Subcutaneous abdominal adipose tissue (tissue), 5 donors: ENCODE measurements at regions not wholly inside any gene's neighbourhood (a gene's known extent, or its start where the extent isn't known, plus 50 kb on each side); places are given as distances from the start of the nearest gene placed in this dataset.
"Not testable (repeated sequence)": the region's sequence is repeated elsewhere in the genome, so short reads cannot be mapped to it uniquely, and the experiment has no call there.

Experiments
- H3K27ac ChIP-seq: one replicate; pipeline ENCODE4 v1.7.0; 2013; ENCODE audit warnings: low read depth, mild to moderate bottlenecking, inconsistent platforms, low read length, moderate library complexity
- H3K27me3 ChIP-seq, 5 donors: one replicate each; pipeline ENCODE4 v1.7.0; 2013; ENCODE audit warnings: low read length in 5 of 5, inconsistent platforms in 1 of 5; ENCODE audit not compliant: control insufficient read depth in 5 of 5, insufficient read depth in 4 of 5
- H3K36me3 ChIP-seq, 5 donors: one replicate each; pipeline ENCODE4 v1.7.0; 2013; ENCODE audit warnings: low read length in 5 of 5; ENCODE audit not compliant: control insufficient read depth in 5 of 5, insufficient read depth in 5 of 5
- H3K4me1 ChIP-seq, 5 donors: one replicate each; pipeline ENCODE4 v1.7.0; 2013; ENCODE audit warnings: low read length in 5 of 5, mild to moderate bottlenecking in 3 of 5, moderate library complexity in 1 of 5; ENCODE audit not compliant: control insufficient read depth in 5 of 5, insufficient read depth in 5 of 5
- H3K4me3 ChIP-seq, 5 donors: one replicate each; pipeline ENCODE4 v1.7.0; 2013; ENCODE audit warnings: low read length in 5 of 5, low read depth in 1 of 5
- H3K9ac ChIP-seq, 5 donors: one replicate each; pipeline ENCODE4 v1.7.0; 2013; ENCODE audit warnings: low read length in 5 of 5, mild to moderate bottlenecking in 4 of 5, moderate library complexity in 3 of 5
- H3K9me3 ChIP-seq, 5 donors: one replicate each; pipeline ENCODE4 v1.7.0; 2013; ENCODE audit warnings: low read length in 5 of 5; ENCODE audit not compliant: control insufficient read depth in 5 of 5
- donor health status: healthy.
- donor health status: healthy.
- donor health status: healthy.
- donor health status: healthy.
- donor health status: healthy.

GRCh38 chr4:144402999-144403398, 243.0 kb upstream of the HHIP start:
- Histone ChIP-seq H3K36me3 (no peaks in the 10 kb centered on the region), H3K9me3 (peaks cover 0 to 10% (median 0%) of the 10 kb centered on the region in 5 donors), H3K4me3 (no peak overlapping the region), H3K27me3 (no peaks in the 10 kb centered on the region), H3K4me1 (peaks cover 0 to 15% (median 10%) of the 10 kb centered on the region in 5 donors), H3K9ac (no peak overlapping the region), H3K27ac (no peak overlapping the region)

GRCh38 chr4:144403893-144404292, 242.1 kb upstream of the HHIP start:
- Histone ChIP-seq H3K4me3 (no peak overlapping the region), H3K27me3 (no peaks in the 10 kb centered on the region), H3K36me3 (no peaks in the 10 kb centered on the region)

GRCh38 chr4:144409525-144409924, 236.4 kb upstream of the HHIP start:
- Histone ChIP-seq H3K4me3 (no peak overlapping the region), H3K4me1 (no peaks in the 10 kb centered on the region), H3K36me3 (no peaks in the 10 kb centered on the region), H3K27me3 (no peaks in the 10 kb centered on the region), H3K9ac (no peak overlapping the region), H3K9me3 (no peaks in the 10 kb centered on the region), H3K27ac (no peak overlapping the region)

More at GRCh38 chr4:144403893-144404292, 242.1 kb upstream of the HHIP start:
- Histone ChIP-seq H3K9ac (no peak overlapping the region), H3K9me3 (peaks cover 0 to 7% (median 0%) of the 10 kb centered on the region in 5 donors), H3K4me1 (peaks cover 0 to 15% (median 10%) of the 10 kb centered on the region in 5 donors), H3K27ac (no peak overlapping the region)

GRCh38 chr4:144410230-144410783, 235.6 kb upstream of the HHIP start:
- H3K36me3 ChIP-seq = no peaks in the 10 kb centered on the region
- H3K9me3 ChIP-seq = no peaks in the 10 kb centered on the region
- H3K4me3 ChIP-seq = no peak overlapping the region
- H3K27ac ChIP-seq = no peak overlapping the region
- no peak overlapping the region for H3K9ac ChIP-seq
- no peaks in the 10 kb centered on the region for H3K4me1 ChIP-seq
- no peaks in the 10 kb centered on the region for H3K27me3 ChIP-seq

GRCh38 chr4:144411119-144411518, 234.8 kb upstream of the HHIP start:
- no peaks in the 10 kb centered on the region for H3K27me3 ChIP-seq
- no peaks in the 10 kb centered on the region for H3K4me1 ChIP-seq
- no peaks in the 10 kb centered on the region for H3K36me3 ChIP-seq
- H3K27ac ChIP-seq = no peak overlapping the region
- H3K4me3 ChIP-seq = no peak overlapping the region
- H3K9ac ChIP-seq = no peak overlapping the region
- no peaks in the 10 kb centered on the region for H3K9me3 ChIP-seq

GRCh38 chr4:144411700-144412099, 234.3 kb upstream of the HHIP start:
- H3K27ac ChIP-seq = no peak overlapping the region
- H3K9me3 ChIP-seq = no peaks in the 10 kb centered on the region
- H3K4me3 ChIP-seq = no peak overlapping the region
- no peaks in the 10 kb centered on the region for H3K4me1 ChIP-seq
- no peaks in the 10 kb centered on the region for H3K36me3 ChIP-seq
- no peaks in the 10 kb centered on the region for H3K27me3 ChIP-seq
- H3K9ac ChIP-seq = no peak overlapping the region

- no peak overlapping the region for H3K4me3 ChIP-seq
- no peaks in the 10 kb centered on the region for H3K9me3 ChIP-seq
- H3K9ac ChIP-seq = no peak overlapping the region
- no peaks in the 10 kb centered on the region for H3K36me3 ChIP-seq
- no peak overlapping the region for H3K27ac ChIP-seq
- no peaks in the 10 kb centered on the region for H3K27me3 ChIP-seq
- peaks cover 0 to 9% (median 0%) of the 10 kb centered on the region in 5 donors for H3K4me1 ChIP-seq
Observed at GRCh38 chr4:144421056-144421455, 224.9 kb upstream of the HHIP start.

GRCh38 chr4:144421839-144422565, 224.0 kb upstream of the HHIP start:
- Histone ChIP-seq H3K9ac (no peak overlapping the region), H3K27ac (no peak overlapping the region), H3K27me3 (no peaks in the 10 kb centered on the region), H3K4me3 (no peak overlapping the region), H3K36me3 (no peaks in the 10 kb centered on the region), H3K4me1 (peaks cover 0 to 9% (median 0%) of the 10 kb centered on the region in 5 donors), H3K9me3 (no peaks in the 10 kb centered on the region)

GRCh38 chr4:144423930-144424329, 222.0 kb upstream of the HHIP start:
- no peaks in the 10 kb centered on the region for H3K9me3 ChIP-seq
- no peak overlapping the region for H3K27ac ChIP-seq
- no peaks in the 10 kb centered on the region for H3K36me3 ChIP-seq
- no peaks in the 10 kb centered on the region for H3K27me3 ChIP-seq
- no peak overlapping the region for H3K9ac ChIP-seq
- no peak overlapping the region for H3K4me3 ChIP-seq
- H3K4me1 ChIP-seq = peaks cover 0 to 9% (median 0%) of the 10 kb centered on the region in 5 donors

- H3K27ac ChIP-seq, H3K9me3 ChIP-seq, H3K36me3 ChIP-seq, H3K4me3 ChIP-seq, H3K27me3 ChIP-seq, H3K9ac ChIP-seq, H3K4me1 ChIP-seq: not testable (repeated sequence)
Observed at GRCh38 chr4:144426023-144426422, 219.9 kb upstream of the HHIP start.
